ENCODE measurements at regions not wholly inside any gene's neighbourhood (a gene's known extent, or its start where the extent isn't known, plus 50 kb on each side); places are given as distances from the start of the nearest gene placed in this dataset.

- DNase-seq: no peak
Observed at GRCh38 chr12:43114316-43114715, 437.7 kb downstream of the ADAMTS20 start.

DNA sequence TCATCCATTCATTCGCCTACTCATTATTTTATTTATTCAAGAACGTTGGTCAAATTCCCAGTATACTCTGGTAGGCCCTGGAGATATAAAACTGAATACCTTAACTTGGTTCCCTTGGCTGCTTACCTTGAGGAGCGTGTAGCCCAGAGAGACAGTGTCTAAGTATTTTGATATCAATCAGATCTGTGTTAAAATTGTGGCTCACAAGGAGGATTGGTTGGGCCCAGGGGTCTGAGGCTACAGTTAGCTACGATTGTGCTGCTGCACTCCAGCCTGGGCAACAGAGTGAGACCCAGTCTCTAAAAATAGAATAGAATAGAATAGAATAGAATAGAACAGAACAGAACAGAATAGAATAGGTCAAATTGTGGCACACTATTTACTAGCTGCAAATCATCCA lies 438.4 kb downstream of the ADAMTS20 start:
- no peak for DNase-seq

GRCh38 chr12:43113135-43113534 lies 438.9 kb downstream of the ADAMTS20 start:
- DNase-seq: no peak

DNA sequence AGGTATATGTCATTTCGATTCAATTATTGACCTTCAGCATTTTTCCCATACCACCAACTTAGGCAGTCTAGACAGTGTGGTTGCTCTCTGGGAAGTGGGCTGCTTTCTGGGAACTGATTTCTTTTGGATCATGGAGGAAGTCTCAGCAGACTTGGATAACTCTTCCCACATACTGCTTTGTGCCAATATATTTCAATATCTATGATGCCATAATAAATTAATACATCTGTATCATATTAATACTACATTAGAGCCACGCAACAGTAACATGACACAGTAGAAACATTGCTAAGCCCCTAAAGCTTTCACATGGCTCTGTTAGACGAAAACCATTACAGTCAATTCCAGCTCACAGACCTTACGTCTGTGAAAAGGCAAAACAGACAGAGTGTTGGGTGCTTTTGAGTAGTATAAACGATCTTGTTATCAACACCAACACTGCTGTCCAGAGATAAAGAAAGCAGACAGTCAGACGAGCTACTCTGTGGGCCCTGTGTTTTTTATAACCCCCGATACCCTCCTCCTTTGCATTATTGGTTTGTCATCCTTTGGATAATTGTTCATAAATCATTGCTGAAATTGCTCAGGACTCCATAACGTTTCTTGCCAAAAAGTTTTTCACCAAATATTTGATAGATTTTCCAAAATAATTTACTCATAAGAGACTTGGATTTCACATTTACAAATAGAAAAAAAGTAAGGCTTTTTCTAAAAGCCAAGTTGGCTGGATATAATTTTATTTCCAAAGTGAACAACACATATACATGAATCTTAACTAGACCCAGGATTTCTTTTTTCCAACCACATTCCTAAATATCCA lies 439.7 kb downstream of the ADAMTS20 start:
- DNase-seq: no peak

DNA sequence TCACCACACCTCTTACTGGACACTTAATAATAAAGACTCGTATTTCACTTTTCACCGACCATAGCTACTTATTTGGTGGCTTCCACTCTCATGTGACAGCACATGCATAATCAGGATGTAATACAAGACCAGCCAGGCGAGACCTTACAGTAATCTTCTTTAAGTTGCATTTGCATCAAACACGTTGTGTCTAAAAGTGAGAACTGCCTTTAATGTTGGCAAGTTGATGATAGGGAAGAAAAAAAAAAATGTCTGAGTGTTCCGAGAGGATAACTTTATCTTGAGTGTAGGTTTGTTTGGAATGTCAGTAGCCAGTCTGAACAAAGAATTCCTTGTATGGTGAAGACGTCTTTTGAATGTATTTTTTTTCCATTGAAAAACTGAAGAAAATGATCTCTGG lies 440.4 kb downstream of the ADAMTS20 start:
- DNase-seq: no peak

GRCh38 chr12:43109631-43110345 lies 442.2 kb downstream of the ADAMTS20 start:
- DNase-seq: no peak

GRCh38 chr12:43108656-43109055 lies 443.3 kb downstream of the ADAMTS20 start:
- DNase-seq: no peak

DNA sequence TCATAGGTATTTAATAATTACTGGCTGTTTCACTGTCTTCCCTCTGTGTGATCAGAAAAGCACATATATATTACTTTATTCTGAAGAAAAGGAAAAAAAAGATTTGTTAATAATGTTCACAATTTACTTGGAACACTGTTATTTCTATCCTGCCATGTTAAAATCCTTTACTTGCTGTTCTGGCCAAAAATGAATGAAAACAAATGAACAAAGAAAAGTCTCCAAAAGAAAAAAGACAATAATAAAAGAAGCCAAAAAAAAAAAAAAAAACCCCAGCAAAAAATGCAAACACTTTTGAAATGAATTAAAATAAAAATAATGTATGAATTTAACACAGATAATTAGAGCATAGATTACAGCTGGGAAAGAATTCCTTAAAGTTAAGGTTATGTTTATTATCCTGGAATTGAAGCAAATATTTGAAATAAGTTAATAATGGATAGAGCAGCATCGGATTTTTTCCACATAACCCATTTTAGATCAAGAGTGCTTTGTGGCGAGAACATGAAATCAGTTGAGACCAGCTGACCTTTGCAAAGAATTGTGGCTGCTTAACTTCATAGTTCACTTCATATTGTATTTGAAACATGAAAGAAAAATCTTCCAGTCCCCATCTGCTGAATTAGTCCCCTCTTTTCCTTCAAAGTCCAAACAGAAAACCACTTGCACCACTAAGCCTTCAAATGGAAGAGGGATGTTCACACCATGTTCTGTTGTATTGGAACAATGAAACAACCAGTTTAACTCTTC lies 444.8 kb downstream of the ADAMTS20 start:
- no peak for DNase-seq

GRCh38 chr12:43106355-43106754 lies 445.6 kb downstream of the ADAMTS20 start:
- no peak for DNase-seq

DNA sequence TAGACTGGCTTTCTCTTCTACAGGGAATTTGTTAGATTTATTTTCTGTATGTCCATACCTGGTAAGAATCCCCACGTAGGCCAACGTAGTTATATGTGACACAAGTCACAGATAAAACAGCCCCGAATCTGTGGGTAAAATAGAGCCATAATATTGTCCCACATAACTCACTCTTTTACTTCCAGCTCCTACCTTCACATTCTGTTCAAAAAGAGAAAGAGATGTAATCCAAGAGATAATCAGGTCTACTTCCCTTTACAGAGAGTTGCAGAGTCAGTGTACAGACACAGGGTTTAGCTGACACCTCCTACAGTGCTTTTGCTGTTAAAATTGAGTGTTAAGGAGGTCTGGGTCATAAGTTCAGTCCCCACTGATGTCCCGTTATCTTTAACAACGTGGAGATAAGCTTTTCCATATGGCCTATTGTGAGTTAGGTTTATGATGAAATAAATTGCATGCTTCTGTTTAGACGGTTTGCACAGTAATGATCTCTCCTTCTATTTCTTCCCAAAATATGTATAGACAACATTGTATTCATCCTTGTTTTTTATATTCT lies 446.5 kb downstream of the ADAMTS20 start:
- DNase-seq: no peak

DNA sequence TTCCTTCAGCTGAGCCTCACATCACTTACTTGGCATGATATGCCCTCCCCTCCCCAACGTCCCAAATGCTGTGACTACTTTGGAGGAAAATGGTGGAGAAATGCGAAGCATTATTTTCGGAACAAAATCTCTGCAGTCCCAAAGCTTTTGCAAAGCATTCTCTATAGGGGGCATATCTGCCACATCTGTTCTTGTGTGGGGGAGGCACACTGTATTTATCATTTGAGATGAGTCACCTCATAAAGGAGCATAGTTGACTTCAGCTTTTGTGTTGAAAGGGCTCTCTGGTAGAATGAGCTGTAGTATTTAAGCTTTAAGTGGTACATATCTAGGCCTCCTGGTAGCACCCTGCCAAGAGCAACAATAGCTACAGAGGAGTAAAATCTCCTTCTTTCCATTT lies 447.5 kb downstream of the ADAMTS20 start:
- no peak for DNase-seq

DNA sequence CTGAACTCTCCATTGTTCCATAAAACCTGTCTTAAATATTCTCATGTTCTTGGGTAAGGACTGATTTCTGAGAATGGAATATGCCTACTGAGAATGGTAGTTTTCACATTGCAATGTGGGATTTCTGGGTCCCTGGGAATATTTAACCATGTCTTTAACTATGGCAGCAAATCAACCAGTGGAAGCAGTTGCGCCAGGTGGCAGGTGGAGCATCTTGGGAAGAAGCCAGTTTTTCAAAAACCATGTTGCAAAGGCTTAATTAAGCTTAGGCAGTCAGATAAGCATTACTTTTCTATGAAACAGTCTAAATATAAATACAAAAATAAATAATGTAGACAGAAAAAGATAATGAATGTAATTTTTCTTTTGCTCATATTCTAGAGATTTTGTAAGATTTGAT lies 448.1 kb downstream of the ADAMTS20 start:
- no peak for DNase-seq

DNA sequence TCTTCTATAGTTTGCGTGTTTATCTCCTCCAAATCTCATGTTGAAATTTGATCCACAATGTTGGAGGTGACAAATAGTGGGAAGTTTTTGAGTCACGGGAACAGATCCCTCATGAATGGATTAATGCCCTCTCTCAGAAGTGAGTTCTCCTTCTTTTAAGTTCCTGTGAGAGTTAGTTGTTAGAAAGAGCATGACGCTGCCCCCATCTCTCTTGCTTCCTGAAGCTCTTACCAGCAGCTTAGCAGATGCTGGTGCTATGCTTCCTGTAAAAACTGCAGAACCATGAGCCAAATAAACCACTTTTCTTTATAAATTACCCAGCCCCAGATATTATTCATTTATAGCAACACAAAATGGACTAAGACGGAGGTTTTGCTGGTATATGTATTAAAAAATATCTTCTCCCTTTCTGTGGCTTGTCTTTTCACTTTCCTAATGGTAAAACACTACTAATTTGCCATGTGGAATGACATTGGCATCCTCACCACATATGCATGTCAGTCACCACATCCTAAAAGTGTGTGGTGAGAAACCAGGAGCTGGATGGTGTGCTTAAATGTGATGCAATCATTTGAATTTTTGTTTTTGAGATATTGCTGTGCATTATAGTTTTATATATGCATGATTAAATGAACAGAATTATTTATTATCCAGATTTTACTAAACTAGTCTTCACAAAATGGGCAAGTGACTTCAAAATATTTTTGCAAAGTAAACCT lies 449.3 kb downstream of the ADAMTS20 start:
- DNase-seq: no peak

DNA sequence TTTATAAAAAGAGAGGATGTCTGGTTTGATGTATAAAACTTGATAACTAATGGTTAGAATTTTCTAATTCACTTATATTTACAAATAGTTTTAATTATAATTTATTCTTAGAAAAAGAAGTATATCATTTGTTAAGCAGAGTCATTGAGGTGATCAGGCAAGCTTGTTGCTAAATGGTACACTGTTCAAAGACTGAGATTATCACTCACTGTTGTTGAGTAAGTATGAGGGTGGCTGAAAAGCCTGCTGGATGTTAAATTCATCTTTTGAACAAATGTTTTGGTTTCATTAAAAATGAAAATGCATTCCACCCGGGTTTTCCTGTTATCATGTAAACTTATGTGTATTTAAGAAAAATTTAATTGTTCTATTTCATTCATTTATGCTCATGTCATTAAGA lies 451.8 kb downstream of the ADAMTS20 start:
- DNase-seq: no peak

- DNase-seq: no peak
Observed at GRCh38 chr12:43099691-43100163, 452.3 kb downstream of the ADAMTS20 start.

- DNase-seq: no peak
Observed at GRCh38 chr12:43098766-43099550, 453.0 kb downstream of the ADAMTS20 start.

GRCh38 chr12:43098071-43098470 lies 453.9 kb downstream of the ADAMTS20 start:
- no peak for DNase-seq

- DNase-seq: no peak
Observed at GRCh38 chr12:43097471-43097870, 454.5 kb downstream of the ADAMTS20 start.

DNA sequence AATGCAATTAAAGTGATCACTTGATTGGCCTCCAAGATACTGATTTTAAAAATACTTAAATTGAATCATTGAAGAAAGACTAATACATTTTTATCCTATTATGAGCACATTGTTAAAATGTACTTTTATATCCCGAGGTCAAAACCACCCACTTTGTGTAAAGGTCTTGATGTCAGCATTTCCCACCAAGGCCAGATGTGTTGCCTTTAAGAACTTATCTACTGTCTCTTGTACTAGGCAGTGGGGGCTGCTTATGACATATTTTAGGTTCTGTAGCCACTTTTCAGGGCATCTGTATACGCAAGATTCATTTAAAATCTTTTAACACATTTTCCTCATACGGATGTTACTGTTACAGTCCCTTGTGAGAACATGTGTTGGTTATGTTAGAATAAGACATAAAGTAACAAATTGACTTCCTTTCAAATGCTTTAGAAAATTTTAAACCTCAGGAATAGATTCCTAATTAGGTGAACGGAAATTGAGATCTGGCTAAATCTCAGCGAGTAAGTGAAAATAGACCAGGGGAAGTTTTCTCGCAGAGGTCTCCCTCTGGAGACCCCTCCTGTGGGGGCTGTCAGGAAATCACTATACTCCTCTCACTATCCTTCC lies 456.2 kb downstream of the ADAMTS20 start:
- no peak for DNase-seq

- no peak for DNase-seq
Observed at GRCh38 chr12:43094886-43095575, 457.0 kb downstream of the ADAMTS20 start.

DNA sequence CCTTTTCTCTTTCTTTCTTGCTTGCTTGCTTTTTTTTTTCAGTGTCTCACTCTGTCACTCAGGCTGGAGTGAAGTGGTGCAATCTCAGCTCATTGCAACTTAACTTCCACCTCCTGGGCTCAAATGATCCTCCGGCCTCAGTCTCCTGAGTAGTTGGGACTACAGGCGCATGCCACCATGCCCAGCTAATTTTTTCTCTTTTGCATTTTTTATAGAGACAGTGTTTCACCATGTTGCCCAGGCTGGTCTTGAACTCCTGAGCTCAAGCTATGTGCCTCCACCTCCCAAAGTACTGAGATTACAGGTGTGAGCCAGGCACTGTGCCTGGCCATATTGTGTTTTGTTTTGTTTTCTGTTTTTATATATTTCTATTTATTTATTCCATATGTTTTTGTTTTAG lies 461.0 kb downstream of the ADAMTS20 start:
- no peak for DNase-seq

Measured in GF-D8 (cell line).